CD8-positive, alpha-beta memory T cell (primary cell): ENCODE measurements at regions not wholly inside any gene's neighbourhood (a gene's known extent, or its start where the extent isn't known, plus 50 kb on each side); places are given as distances from the start of the nearest gene placed in this dataset.
A peak's percentile ranks its signal among the peaks of the same experiment; 100 is the strongest.

Experiments
- CTCF ChIA-PET: fragments of 350-600 bp; sonication (Branson Sonifier 250); formaldehyde crosslinking; loops from one replicate; lab custom pipeline; 2021; ENCODE audit warnings: antibody characterized with exemption; lab: Charles Lee
- POLR2A ChIA-PET: fragments of 350-600 bp; sonication (Branson Sonifier 250); formaldehyde crosslinking; loops from one replicate; lab custom pipeline; 2021; ENCODE audit warnings: antibody characterized with exemption; lab: Charles Lee
- DNase-seq, 5 donors: peaks; one replicate each; pipeline versions ENCODE4 v3.0.0 to v3.0.0-alpha.2; 2020 to 2022; ENCODE audit warnings: mixed read lengths in 1 of 5
- H3K27ac ChIP-seq: one replicate; pipeline ENCODE4 v1.7.0; 2013; ENCODE audit warnings: low read depth, mild to moderate bottlenecking, low read length, moderate library complexity
- H3K27me3 ChIP-seq: 2 replicates; pipeline ENCODE4 v1.7.0; 2013; ENCODE audit warnings: low read length, mild to moderate bottlenecking; ENCODE audit not compliant: insufficient read depth, poor library complexity, severe bottlenecking
- H3K36me3 ChIP-seq: 2 replicates; pipeline ENCODE4 v1.7.0; 2013; ENCODE audit warnings: mild to moderate bottlenecking, low read length, moderate library complexity; ENCODE audit not compliant: insufficient read depth
- H3K4me1 ChIP-seq: 2 replicates; pipeline ENCODE4 v1.7.0; 2013; ENCODE audit warnings: mild to moderate bottlenecking, low read length, moderate library complexity; ENCODE audit not compliant: insufficient read depth
- H3K4me3 ChIP-seq: 2 replicates; pipeline ENCODE4 v1.7.0; 2013; ENCODE audit warnings: mild to moderate bottlenecking, low read length
- H3K9me3 ChIP-seq: 2 replicates; pipeline ENCODE4 v1.7.0; 2013; ENCODE audit warnings: mild to moderate bottlenecking, low read length
- H3K27ac Mint-ChIP-seq, 8 donors: one replicate each; pipeline ENCODE4 v1.8.0; 2020 to 2021; ENCODE audit warnings: mixed read lengths in 8 of 8, mild to moderate bottlenecking in 6 of 8, inconsistent platforms in 3 of 8, moderate library complexity in 3 of 8
- H3K27me3 Mint-ChIP-seq, 2 donors: one replicate each; pipeline ENCODE4 v1.8.0; 2020 to 2021; ENCODE audit warnings: mixed read lengths in 2 of 2, mild to moderate bottlenecking in 1 of 2, moderate library complexity in 1 of 2
- H3K36me3 Mint-ChIP-seq, 3 donors: one replicate each; pipeline ENCODE4 v1.8.0; 2020 to 2021; ENCODE audit warnings: mixed read lengths in 3 of 3, inconsistent platforms in 1 of 3, mild to moderate bottlenecking in 1 of 3
- H3K4me1 Mint-ChIP-seq, 3 donors: one replicate each; pipeline ENCODE4 v1.8.0; 2020 to 2021; ENCODE audit warnings: mixed read lengths in 3 of 3, inconsistent platforms in 1 of 3, mild to moderate bottlenecking in 1 of 3
- H3K4me3 Mint-ChIP-seq, 7 donors: one replicate each; pipeline ENCODE4 v1.8.0; 2020 to 2021; ENCODE audit warnings: mixed read lengths in 7 of 7, mild to moderate bottlenecking in 6 of 7, moderate library complexity in 4 of 7, inconsistent platforms in 2 of 7
- H3K9me3 Mint-ChIP-seq, 5 donors: one replicate each; pipeline ENCODE4 v1.8.0; 2020 to 2022; ENCODE audit warnings: mixed read lengths in 5 of 5, mild to moderate bottlenecking in 3 of 5, moderate library complexity in 2 of 5, inconsistent platforms in 1 of 5

DNA sequence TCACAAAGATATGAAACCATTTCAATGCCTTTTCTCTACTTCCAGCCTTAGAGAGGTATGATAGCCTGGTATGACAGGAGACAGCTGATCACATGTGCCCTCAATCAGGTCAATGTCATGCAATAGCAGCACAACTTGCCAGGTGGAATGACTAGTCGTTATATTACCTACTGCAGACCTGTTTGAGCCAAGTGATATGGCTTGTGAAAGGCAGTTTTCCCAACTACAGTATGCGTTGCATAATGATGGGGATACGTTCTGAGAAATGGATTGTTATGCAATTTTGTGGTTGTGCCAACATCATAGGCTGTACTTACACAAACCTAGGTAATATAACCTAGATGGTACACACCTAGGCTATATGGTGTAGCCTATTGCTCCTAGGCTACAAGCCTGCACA, 262.8 kb downstream of the ICOS start:
- Mint-ChIP-seq H3K27ac (no peak overlapping the region), H3K4me1 (no peaks in the 10 kb centered on the region), H3K4me3 (no peak overlapping the region), H3K27me3 (peaks cover 11 to 35% of the 10 kb centered on the region in 2 donors), H3K9me3 (no peaks in the 10 kb centered on the region), H3K36me3 (no peaks in the 10 kb centered on the region)
- POLR2A ChIA-PET = no interaction called here
- Histone ChIP-seq H3K4me3 (no peak overlapping the region), H3K27me3 (no peaks in the 10 kb centered on the region), H3K4me1 (no peaks in the 10 kb centered on the region), H3K27ac (no peak overlapping the region), H3K9me3 (no peaks in the 10 kb centered on the region), H3K36me3 (no peaks in the 10 kb centered on the region)
- no peak for DNase-seq
- CTCF ChIA-PET = no interaction called here

DNA sequence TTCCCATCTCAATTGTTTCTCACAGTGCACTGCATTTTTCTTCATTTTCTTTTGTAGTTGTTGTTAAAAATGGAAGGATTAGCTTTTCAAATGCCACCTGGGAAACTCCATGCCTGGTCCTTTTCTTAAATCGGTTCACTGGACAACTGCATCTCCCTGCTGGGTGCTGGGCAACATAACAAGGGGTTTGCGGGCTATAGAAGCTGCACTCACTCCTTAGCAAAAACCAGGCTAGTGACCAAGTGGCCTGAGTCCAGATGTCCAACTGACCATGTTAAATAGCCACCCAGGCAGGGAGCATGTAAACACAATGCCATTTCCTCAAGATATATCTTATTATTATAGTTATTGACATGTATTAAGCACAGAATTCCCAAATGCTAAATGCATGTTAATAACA, 264.9 kb downstream of the ICOS start:
- POLR2A ChIA-PET = no interaction called here
- Histone ChIP-seq H3K27ac (no peak overlapping the region), H3K9me3 (no peaks in the 10 kb centered on the region), H3K4me3 (no peak overlapping the region), H3K27me3 (no peaks in the 10 kb centered on the region), H3K36me3 (no peaks in the 10 kb centered on the region), H3K4me1 (no peaks in the 10 kb centered on the region)
- CTCF ChIA-PET = no interaction called here
- Mint-ChIP-seq H3K9me3 (no peaks in the 10 kb centered on the region), H3K36me3 (no peaks in the 10 kb centered on the region), H3K4me3 (no peak overlapping the region), H3K27ac (peak overlapping the region in 1 of 8 donors; percentile 43), H3K4me1 (no peaks in the 10 kb centered on the region), H3K27me3 (peaks cover 16 to 32% of the 10 kb centered on the region in 2 donors)
- DNase-seq = no peak

DNA sequence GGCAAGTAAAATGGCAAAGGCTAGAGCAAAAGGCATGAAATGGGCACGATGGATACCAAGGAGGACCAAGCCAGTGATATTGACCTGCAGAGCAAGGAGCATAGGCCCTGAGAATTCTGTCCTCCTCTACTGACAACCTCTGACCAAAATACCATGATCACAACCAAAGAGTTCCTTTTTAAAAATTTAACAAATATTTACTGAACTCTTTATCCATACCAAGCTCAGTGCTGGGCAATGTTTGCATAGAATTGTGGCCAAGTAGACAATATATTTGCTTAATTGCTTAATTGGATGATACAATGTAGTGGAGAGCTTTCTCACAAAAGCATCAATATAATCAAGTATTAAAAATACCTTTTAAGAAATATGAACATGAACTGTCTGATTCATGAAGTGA, 265.7 kb downstream of the ICOS start:
- no peaks in the 10 kb centered on the region for H3K9me3 Mint-ChIP-seq
- H3K27me3 Mint-ChIP-seq = peaks cover 15 to 32% of the 10 kb centered on the region in 2 donors
- Histone ChIP-seq H3K36me3 (no peaks in the 10 kb centered on the region), H3K27ac (no peak overlapping the region), H3K4me3 (no peak overlapping the region), H3K27me3 (no peaks in the 10 kb centered on the region), H3K9me3 (no peaks in the 10 kb centered on the region), H3K4me1 (no peaks in the 10 kb centered on the region)
- DNase-seq = no peak
- ChIA-PET CTCF (no interaction called here), POLR2A (no interaction called here)
- no peaks in the 10 kb centered on the region for H3K36me3 Mint-ChIP-seq
- no peak overlapping the region for H3K4me3 Mint-ChIP-seq
- H3K4me1 Mint-ChIP-seq = no peaks in the 10 kb centered on the region
- no peak overlapping the region for H3K27ac Mint-ChIP-seq

DNA sequence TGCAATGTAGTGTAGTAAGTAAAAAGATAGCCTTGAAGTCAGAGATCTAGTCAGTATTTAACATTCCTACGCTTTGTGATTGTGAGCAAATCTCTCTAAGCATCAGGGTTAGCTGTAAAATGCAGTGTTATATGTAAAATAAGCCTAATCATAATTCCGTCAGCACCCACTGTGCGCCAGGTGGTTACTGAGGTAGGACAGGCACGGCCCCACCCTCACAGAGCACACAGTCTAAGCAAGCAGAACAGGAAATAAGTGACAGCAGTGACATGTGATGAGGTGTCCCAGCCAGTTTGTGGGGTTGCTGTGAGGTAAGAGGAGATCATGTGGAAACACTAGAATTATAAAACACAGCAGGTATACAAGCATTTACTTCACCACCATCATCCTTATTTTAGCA, 267.1 kb downstream of the ICOS start:
- CTCF ChIA-PET = no interaction called here
- H3K4me3 Mint-ChIP-seq = no peak overlapping the region
- no peak overlapping the region for H3K27ac ChIP-seq
- H3K4me1 Mint-ChIP-seq = no peaks in the 10 kb centered on the region
- H3K27me3 ChIP-seq = no peaks in the 10 kb centered on the region
- no peaks in the 10 kb centered on the region for H3K36me3 ChIP-seq
- H3K36me3 Mint-ChIP-seq = no peaks in the 10 kb centered on the region
- H3K27ac Mint-ChIP-seq = no peak overlapping the region
- H3K9me3 Mint-ChIP-seq = no peaks in the 10 kb centered on the region
- no peak overlapping the region for H3K4me3 ChIP-seq
- POLR2A ChIA-PET = no interaction called here
- no peaks in the 10 kb centered on the region for H3K9me3 ChIP-seq
- DNase-seq = no peak
- no peaks in the 10 kb centered on the region for H3K4me1 ChIP-seq
- peaks cover 14 to 30% of the 10 kb centered on the region in 2 donors for H3K27me3 Mint-ChIP-seq

DNA sequence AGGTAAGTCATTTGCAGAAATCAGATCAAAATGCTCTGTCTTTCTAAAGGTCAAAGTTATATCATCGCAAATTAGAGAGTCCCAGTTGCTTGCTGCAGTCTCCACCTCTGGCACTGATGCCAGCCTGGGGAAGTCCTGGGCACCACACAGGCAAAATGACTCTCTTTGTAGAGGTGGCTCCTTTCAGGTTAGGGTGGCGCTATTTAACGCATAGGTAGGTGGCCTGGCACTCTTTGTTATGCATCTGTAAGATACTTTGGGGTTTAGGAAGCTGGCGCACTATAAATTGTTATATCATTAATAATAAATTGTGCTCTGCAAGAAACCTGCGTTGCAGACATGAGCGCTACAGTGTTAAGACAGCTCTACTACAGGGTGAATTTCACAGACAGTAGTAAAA, 268.5 kb downstream of the ICOS start:
- Histone ChIP-seq H3K4me3 (no peak overlapping the region), H3K36me3 (no peaks in the 10 kb centered on the region), H3K27me3 (no peaks in the 10 kb centered on the region), H3K9me3 (no peaks in the 10 kb centered on the region), H3K27ac (no peak overlapping the region), H3K4me1 (no peaks in the 10 kb centered on the region)
- H3K36me3 Mint-ChIP-seq = no peaks in the 10 kb centered on the region
- H3K4me1 Mint-ChIP-seq = no peaks in the 10 kb centered on the region
- peaks cover 14 to 30% of the 10 kb centered on the region in 2 donors for H3K27me3 Mint-ChIP-seq
- no peak overlapping the region for H3K4me3 Mint-ChIP-seq
- ChIA-PET POLR2A (no interaction called here), CTCF (no interaction called here)
- H3K27ac Mint-ChIP-seq = no peak overlapping the region
- no peaks in the 10 kb centered on the region for H3K9me3 Mint-ChIP-seq
- no peak for DNase-seq

DNA sequence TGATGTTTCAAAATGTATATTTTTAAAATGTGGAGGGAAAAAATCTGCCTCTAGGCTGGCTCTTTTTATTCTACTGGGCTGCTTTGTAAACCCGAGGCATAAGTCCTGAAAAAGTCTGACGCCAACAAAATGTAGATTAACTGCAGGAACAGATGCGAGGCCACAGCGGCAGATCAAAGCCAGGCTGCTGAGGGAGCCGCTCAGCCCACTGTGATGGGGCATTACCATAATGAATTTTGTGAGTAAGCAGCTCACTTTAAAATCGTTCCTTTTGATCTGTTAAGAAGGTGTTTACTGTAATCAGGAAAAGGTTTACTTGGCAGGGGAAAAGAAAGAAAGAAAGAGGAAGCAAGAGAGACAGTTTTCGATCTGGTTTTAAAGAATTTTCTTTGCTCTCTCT, 269.0 kb downstream of the ICOS start:
- CTCF ChIA-PET = no interaction called here

DNA sequence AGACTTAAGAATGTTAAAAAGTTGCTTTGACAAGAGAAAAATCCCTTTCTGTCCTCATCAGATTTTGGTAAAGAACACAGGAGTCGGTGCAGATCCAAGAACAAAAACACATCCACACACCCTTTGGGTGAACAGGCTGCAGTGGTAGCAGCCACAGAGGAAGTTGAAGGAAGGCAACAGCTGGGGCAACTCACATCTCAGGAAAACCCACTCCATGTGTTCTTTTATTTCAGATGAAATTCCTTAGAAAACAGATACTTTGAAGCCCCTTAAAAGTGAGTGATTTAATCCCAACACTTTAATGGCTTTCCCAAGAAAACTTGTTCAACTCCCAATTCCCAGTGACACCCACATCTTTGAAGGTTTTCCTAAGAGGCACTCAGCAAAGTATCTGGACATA, 271.3 kb downstream of the ICOS start:
- DNase-seq = no peak
- H3K9me3 ChIP-seq = no peaks in the 10 kb centered on the region
- no peaks in the 10 kb centered on the region for H3K36me3 ChIP-seq
- Mint-ChIP-seq H3K36me3 (no peaks in the 10 kb centered on the region), H3K4me1 (no peaks in the 10 kb centered on the region), H3K4me3 (no peak overlapping the region), H3K9me3 (peaks cover 0 to 1% (median 0%) of the 10 kb centered on the region in 5 donors), H3K27me3 (peaks cover 17 to 18% of the 10 kb centered on the region in 2 donors), H3K27ac (no peak overlapping the region)
- ChIA-PET POLR2A (no interaction called here), CTCF (no interaction called here)
- no peak overlapping the region for H3K27ac ChIP-seq
- no peaks in the 10 kb centered on the region for H3K4me1 ChIP-seq
- no peaks in the 10 kb centered on the region for H3K27me3 ChIP-seq
- no peak overlapping the region for H3K4me3 ChIP-seq

More for the DNA sequence above, 269.0 kb downstream of the ICOS start:
- Histone ChIP-seq H3K4me3 (no peak overlapping the region), H3K27ac (no peak overlapping the region), H3K4me1 (no peaks in the 10 kb centered on the region), H3K9me3 (no peaks in the 10 kb centered on the region), H3K27me3 (no peaks in the 10 kb centered on the region), H3K36me3 (no peaks in the 10 kb centered on the region)
- Mint-ChIP-seq H3K27me3 (peaks cover 14 to 27% of the 10 kb centered on the region in 2 donors), H3K4me1 (no peaks in the 10 kb centered on the region), H3K4me3 (no peak overlapping the region), H3K27ac (no peak overlapping the region), H3K36me3 (no peaks in the 10 kb centered on the region), H3K9me3 (no peaks in the 10 kb centered on the region)
- DNase-seq = no peak
- POLR2A ChIA-PET = no interaction called here

DNA sequence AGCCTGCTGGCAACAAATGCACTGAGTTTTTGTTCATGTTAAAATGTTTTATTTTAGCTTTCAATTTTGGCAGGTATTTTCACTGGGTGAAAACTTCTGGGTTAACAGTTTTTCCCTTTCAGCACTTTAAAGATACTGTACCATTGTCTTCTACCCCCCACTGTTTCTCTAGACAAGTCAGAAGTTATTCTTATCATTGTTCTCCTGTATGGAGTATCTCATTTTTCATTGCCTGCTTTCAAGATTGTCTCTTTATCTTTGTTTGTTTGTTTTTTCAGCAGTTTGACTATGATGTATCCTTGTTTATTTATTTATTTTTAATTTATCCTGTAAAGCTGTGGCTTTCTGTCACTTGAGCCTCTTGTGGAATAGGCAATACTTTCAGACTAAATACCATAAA, 277.0 kb downstream of the ICOS start:
- no peaks in the 10 kb centered on the region for H3K9me3 ChIP-seq
- peaks cover 15 to 24% of the 10 kb centered on the region in 2 donors for H3K27me3 Mint-ChIP-seq
- H3K36me3 Mint-ChIP-seq = peaks cover 0 to 5% (median 4%) of the 10 kb centered on the region in 3 donors
- no peak for DNase-seq
- H3K36me3 ChIP-seq = no peaks in the 10 kb centered on the region
- POLR2A ChIA-PET = no interaction called here
- H3K27me3 ChIP-seq = no peaks in the 10 kb centered on the region
- H3K27ac ChIP-seq = no peak overlapping the region
- no peaks in the 10 kb centered on the region for H3K4me1 ChIP-seq
- H3K27ac Mint-ChIP-seq = no peak overlapping the region
- no peaks in the 10 kb centered on the region for H3K4me1 Mint-ChIP-seq
- H3K9me3 Mint-ChIP-seq = peaks cover 0 to 12% (median 7%) of the 10 kb centered on the region in 5 donors
- H3K4me3 ChIP-seq = no peak overlapping the region
- CTCF ChIA-PET = no interaction called here
- H3K4me3 Mint-ChIP-seq = no peak overlapping the region

DNA sequence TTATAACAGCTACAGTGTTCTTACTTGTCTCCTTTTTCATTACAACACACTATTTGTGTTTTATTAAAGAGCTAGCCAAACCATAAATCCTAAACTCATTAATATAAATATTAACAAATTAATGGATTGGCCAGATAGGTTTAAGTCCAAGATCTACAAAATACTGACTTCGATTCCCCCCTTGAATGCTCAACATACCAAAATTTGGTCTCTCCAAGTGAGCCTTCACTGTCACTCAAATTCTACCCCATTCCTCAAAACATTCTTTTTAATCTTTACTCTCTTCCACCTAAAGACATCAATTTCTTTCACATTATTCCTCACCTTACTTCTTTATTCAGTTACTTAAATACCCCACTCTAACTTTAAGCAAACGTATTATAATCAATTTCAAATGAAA, 281.5 kb downstream of the ICOS start:
- H3K4me1 Mint-ChIP-seq = no peaks in the 10 kb centered on the region
- ChIA-PET POLR2A (no interaction called here), CTCF (no interaction called here)
- peaks cover 0 to 5% (median 4%) of the 10 kb centered on the region in 3 donors for H3K36me3 Mint-ChIP-seq
- H3K9me3 ChIP-seq = no peaks in the 10 kb centered on the region
- DNase-seq = no peak
- no peaks in the 10 kb centered on the region for H3K36me3 ChIP-seq
- peaks cover 0 to 12% (median 5%) of the 10 kb centered on the region in 5 donors for H3K9me3 Mint-ChIP-seq
- no peak overlapping the region for H3K27ac Mint-ChIP-seq
- H3K4me3 Mint-ChIP-seq = no peak overlapping the region
- H3K4me1 ChIP-seq = no peaks in the 10 kb centered on the region
- no peaks in the 10 kb centered on the region for H3K27me3 ChIP-seq
- H3K27me3 Mint-ChIP-seq = peaks cover 11 to 24% of the 10 kb centered on the region in 2 donors
- no peak overlapping the region for H3K4me3 ChIP-seq
- no peak overlapping the region for H3K27ac ChIP-seq
